Mesothelial cell of epicardium (in vitro differentiated cells): ENCODE measurements at regions not wholly inside any gene's neighbourhood (a gene's known extent, or its start where the extent isn't known, plus 50 kb on each side); places are given as distances from the start of the nearest gene placed in this dataset.

ENCODE experiments used
- DNase-seq, 2 experiments: peaks; one replicate each; pipeline ENCODE4 v3.0.0; 2021; ENCODE audit warnings: low spot score in 2 of 2; ENCODE audit not compliant: unreplicated experiment in 2 of 2
- H3K27ac Mint-ChIP-seq: 2 replicates; pipeline ENCODE4 v1.8.0; 2021; ENCODE audit warnings: mixed read lengths
- H3K27me3 Mint-ChIP-seq: 2 replicates; pipeline ENCODE4 v1.8.0; 2021; ENCODE audit warnings: low read depth, mixed read lengths
- H3K36me3 Mint-ChIP-seq: 2 replicates; pipeline ENCODE4 v1.8.0; 2021; ENCODE audit warnings: mixed read lengths
- H3K4me1 Mint-ChIP-seq: 2 replicates; pipeline ENCODE4 v1.8.0; 2021; ENCODE audit warnings: mixed read lengths
- H3K4me3 Mint-ChIP-seq: 2 replicates; pipeline ENCODE4 v1.8.0; 2021; ENCODE audit warnings: mild to moderate bottlenecking, moderate library complexity, mixed read lengths
- H3K9me3 Mint-ChIP-seq: 2 replicates; pipeline ENCODE4 v1.8.0; 2021; ENCODE audit warnings: mixed read lengths
- TF ChIP-seq, protein P1 (sequence below): fragments of 200-600 bp; sonication (generic); IDR thresholded peaks from one replicate; pipeline ENCODE4 v1.5.0; 2021; ENCODE audit warnings: antibody characterized with exemption; ENCODE audit not compliant: unreplicated experiment

DNA sequence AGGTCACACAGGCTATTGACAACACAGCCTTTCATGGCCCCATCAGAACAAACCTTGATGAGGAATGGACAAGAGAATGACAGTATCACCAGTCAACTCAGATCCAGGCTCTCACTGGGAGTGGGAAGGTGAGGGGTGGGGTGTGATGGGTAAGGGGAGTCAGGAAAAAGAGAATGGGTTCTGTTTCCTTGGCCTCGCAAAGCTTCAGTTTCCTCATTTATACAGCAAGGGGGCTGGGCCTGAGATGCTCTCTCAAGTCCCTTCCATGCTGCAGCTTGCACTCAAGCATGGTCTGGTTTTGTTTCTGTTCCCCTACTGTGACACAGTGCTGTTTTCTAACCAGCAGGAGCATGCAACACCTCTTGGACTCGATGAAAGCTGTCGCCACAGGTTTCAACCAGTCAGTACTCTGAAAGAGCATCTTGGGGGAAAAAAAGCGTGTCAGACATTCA is 65.7 kb upstream of the IL12A start:
- H3K9me3 Mint-ChIP-seq, result peaks cover 3% of the 10 kb centered on the region
- no peak for DNase-seq
- H3K27ac Mint-ChIP-seq, result no peak overlapping the region
- no peak overlapping the region for H3K4me3 Mint-ChIP-seq
- TF ChIP-seq, protein P1, sequence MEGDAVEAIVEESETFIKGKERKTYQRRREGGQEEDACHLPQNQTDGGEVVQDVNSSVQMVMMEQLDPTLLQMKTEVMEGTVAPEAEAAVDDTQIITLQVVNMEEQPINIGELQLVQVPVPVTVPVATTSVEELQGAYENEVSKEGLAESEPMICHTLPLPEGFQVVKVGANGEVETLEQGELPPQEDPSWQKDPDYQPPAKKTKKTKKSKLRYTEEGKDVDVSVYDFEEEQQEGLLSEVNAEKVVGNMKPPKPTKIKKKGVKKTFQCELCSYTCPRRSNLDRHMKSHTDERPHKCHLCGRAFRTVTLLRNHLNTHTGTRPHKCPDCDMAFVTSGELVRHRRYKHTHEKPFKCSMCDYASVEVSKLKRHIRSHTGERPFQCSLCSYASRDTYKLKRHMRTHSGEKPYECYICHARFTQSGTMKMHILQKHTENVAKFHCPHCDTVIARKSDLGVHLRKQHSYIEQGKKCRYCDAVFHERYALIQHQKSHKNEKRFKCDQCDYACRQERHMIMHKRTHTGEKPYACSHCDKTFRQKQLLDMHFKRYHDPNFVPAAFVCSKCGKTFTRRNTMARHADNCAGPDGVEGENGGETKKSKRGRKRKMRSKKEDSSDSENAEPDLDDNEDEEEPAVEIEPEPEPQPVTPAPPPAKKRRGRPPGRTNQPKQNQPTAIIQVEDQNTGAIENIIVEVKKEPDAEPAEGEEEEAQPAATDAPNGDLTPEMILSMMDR, result no peak
- no peaks in the 10 kb centered on the region for H3K4me1 Mint-ChIP-seq
- H3K27me3 Mint-ChIP-seq, result no peaks in the 10 kb centered on the region
- H3K36me3 Mint-ChIP-seq, result no peaks in the 10 kb centered on the region

DNA sequence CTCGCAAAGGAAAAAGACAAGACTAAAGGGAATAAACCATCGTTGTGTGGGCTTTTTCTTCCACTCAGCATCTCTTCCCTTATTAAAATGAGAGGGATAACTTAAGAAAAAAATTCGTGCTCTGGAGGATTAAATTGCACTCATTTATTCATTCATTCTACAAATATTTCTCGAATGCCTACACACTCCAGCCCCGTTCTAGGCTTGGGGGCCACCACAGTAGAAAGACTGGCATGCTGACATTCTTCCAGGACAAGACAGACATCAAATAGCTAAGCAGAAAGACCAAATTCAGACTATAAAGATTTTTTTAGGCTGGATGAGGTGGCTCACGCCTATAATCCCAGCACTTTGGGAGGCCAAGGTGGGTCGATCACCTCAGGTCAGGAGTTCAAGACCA is 65.3 kb upstream of the IL12A start:
- Mint-ChIP-seq H3K9me3 (peaks cover 3% of the 10 kb centered on the region), H3K27ac (no peak overlapping the region), H3K4me1 (no peaks in the 10 kb centered on the region), H3K27me3 (no peaks in the 10 kb centered on the region), H3K36me3 (no peaks in the 10 kb centered on the region), H3K4me3 (no peak overlapping the region)
- DNase-seq, result no peak
- TF ChIP-seq, protein P1, result no peak

DNA sequence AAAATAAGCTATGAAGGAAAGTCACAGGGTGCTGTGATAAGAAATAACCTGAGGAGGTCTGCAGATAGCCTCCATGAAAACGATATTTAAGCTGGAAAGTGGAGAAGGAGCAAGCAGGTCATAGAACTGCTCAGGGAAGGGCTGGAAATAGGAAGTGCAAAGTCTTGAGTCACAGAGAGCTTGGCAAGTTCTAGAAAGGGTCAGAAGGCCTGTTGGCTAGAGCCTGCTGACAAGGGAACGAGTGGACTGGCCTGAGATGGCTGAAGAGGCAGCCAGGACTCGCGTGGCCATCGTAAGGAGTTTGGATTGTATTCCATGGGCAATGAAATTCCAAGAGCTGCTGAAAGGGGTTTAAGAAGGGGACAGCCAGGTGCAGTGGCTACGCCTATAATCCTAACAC is 64.7 kb upstream of the IL12A start:
- H3K4me1 Mint-ChIP-seq, result no peaks in the 10 kb centered on the region
- no peak for DNase-seq
- H3K9me3 Mint-ChIP-seq, result peaks cover 3% of the 10 kb centered on the region
- H3K36me3 Mint-ChIP-seq, result no peaks in the 10 kb centered on the region
- TF ChIP-seq, protein P1, result no peak
- H3K4me3 Mint-ChIP-seq, result no peak overlapping the region
- H3K27ac Mint-ChIP-seq, result no peak overlapping the region
- H3K27me3 Mint-ChIP-seq, result no peaks in the 10 kb centered on the region

DNA sequence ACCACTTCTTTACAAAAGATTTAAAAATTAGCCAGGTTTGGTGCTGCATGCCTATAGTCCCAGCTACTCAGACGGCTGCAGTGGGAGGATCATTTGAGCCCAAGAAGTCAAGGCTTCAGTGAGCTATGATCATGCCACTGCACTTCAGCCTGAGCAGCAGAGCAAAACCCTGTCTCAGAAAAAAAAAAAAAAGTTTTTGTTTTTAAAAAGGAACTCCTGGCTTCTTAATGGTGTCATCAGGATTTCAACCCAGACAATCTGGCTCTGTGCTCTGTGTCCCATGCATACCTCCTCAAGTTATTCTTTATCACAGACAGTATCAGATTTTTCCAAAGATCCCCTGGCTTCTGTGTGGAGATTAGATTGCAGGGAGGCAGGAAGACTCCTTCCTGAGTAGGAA is 64.2 kb upstream of the IL12A start:
- Mint-ChIP-seq H3K27ac (no peak overlapping the region), H3K9me3 (peaks cover 3% of the 10 kb centered on the region), H3K4me3 (no peak overlapping the region), H3K27me3 (no peaks in the 10 kb centered on the region), H3K4me1 (no peaks in the 10 kb centered on the region), H3K36me3 (no peaks in the 10 kb centered on the region)
- TF ChIP-seq, protein P1, result no peak
- no peak for DNase-seq

DNA sequence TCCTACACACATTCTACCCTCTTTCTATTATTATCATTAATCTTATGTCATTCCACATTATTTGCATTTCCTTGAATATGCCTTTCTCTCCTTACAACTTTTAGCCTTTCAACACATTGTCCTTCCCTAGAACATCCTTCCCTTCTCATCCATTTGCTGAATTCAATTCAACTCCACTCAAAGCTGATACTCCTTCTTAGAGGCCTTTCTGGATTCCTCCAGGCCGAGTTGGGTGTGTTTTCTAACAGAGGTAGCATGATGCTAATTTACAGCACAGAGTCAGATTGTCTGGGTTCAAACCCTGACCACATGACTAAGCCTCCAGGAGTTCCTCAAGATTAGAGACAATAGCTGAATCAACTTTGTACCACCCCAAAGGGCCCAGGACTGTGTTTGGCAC is 63.4 kb upstream of the IL12A start:
- Mint-ChIP-seq H3K9me3 (no peaks in the 10 kb centered on the region), H3K36me3 (no peaks in the 10 kb centered on the region), H3K27me3 (no peaks in the 10 kb centered on the region), H3K4me3 (no peak overlapping the region), H3K27ac (no peak overlapping the region), H3K4me1 (no peaks in the 10 kb centered on the region)
- DNase-seq, result no peak
- TF ChIP-seq, protein P1, result no peak

DNA sequence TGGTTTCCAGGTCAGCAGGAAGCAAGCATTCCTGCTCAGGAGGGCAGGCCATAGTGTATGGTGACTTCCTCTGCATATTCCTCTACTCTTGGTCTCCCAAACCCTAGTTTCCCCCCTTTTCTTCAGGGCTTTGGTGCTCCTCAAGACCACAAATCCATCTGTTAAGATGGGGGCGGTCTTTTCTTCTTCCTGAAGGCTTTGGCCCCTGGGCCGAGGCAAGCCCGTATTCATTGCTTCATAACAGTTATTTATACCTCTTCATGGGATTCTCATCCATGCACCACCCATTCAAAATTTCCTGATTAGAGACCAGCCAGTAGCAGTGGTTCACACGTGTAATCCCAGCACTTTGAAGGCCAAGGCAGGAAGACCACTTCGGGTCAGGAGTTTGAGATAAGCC is 62.1 kb upstream of the IL12A start:
- H3K27me3 Mint-ChIP-seq, result no peaks in the 10 kb centered on the region
- no peaks in the 10 kb centered on the region for H3K4me1 Mint-ChIP-seq

More for the DNA sequence above, 62.1 kb upstream of the IL12A start:
- H3K4me3 Mint-ChIP-seq, result no peak overlapping the region
- no peaks in the 10 kb centered on the region for H3K9me3 Mint-ChIP-seq
- no peak for DNase-seq
- TF ChIP-seq, protein P1, result no peak
- no peak overlapping the region for H3K27ac Mint-ChIP-seq
- no peaks in the 10 kb centered on the region for H3K36me3 Mint-ChIP-seq
